ENCODE measurements at regions not wholly inside any gene's neighbourhood (a gene's known extent, or its start where the extent isn't known, plus 50 kb on each side); places are given as distances from the start of the nearest gene placed in this dataset.
A peak's percentile ranks its signal among the peaks of the same experiment; 100 is the strongest.

- no peak overlapping the region for H3K4me3 ChIP-seq (ENCODE audit: low read depth, low read length)
- peak; percentile 13 for DNase-seq (ENCODE audit: low read depth)
- TF ChIP-seq CTCF (IDR thresholded peaks at IDR 0.05; ENCODE audit: insufficient read depth, low read length): no peak
These were observed 492.0 kb upstream of the CNTNAP2 start for GRCh38 chr7:145624618-145625017.

GRCh38 chr7:145605963-145606362 is 510.6 kb upstream of the CNTNAP2 start:
- no peak for DNase-seq (ENCODE audit: low read depth)
- H3K4me3 ChIP-seq (ENCODE audit: low read depth, low read length): no peak overlapping the region
- no peak for TF ChIP-seq CTCF (IDR thresholded peaks at IDR 0.05; ENCODE audit: insufficient read depth, low read length)

- H3K4me3 ChIP-seq (ENCODE audit: low read depth, low read length): no peak overlapping the region
- no peak for TF ChIP-seq CTCF (IDR thresholded peaks at IDR 0.05; ENCODE audit: insufficient read depth, low read length)
- DNase-seq (ENCODE audit: low read depth): no peak
These were observed 517.2 kb upstream of the CNTNAP2 start for GRCh38 chr7:145599376-145599775.

- no peak for TF ChIP-seq CTCF (IDR thresholded peaks at IDR 0.05; ENCODE audit: insufficient read depth, low read length)
- no peak overlapping the region for H3K4me3 ChIP-seq (ENCODE audit: low read depth, low read length)
These were observed 532.2 kb upstream of the CNTNAP2 start for GRCh38 chr7:145584401-145584800.

GRCh38 chr7:145582742-145583303 is 533.8 kb upstream of the CNTNAP2 start:
- no peak for TF ChIP-seq CTCF (IDR thresholded peaks at IDR 0.05; ENCODE audit: insufficient read depth, low read length)
- no peak overlapping the region for H3K4me3 ChIP-seq (ENCODE audit: low read depth, low read length)

More at GRCh38 chr7:145584401-145584800, 532.2 kb upstream of the CNTNAP2 start:
- DNase-seq (ENCODE audit: low read depth): no peak

GRCh38 chr7:145557805-145558204 is 558.8 kb upstream of the CNTNAP2 start:
- DNase-seq (ENCODE audit: low read depth): no peak
- no peak overlapping the region for H3K4me3 ChIP-seq (ENCODE audit: low read depth, low read length)
- no peak for TF ChIP-seq CTCF (IDR thresholded peaks at IDR 0.05; ENCODE audit: insufficient read depth, low read length)

More at GRCh38 chr7:145582742-145583303, 533.8 kb upstream of the CNTNAP2 start:
- DNase-seq (ENCODE audit: low read depth): no peak

GRCh38 chr7:145543242-145543641 is 573.4 kb upstream of the CNTNAP2 start:
- no peak for DNase-seq (ENCODE audit: low read depth)
- TF ChIP-seq CTCF (IDR thresholded peaks at IDR 0.05; ENCODE audit: insufficient read depth, low read length): no peak
- no peak overlapping the region for H3K4me3 ChIP-seq (ENCODE audit: low read depth, low read length)
